ENCODE measurements at regions not wholly inside any gene's neighbourhood (a gene's known extent, or its start where the extent isn't known, plus 50 kb on each side); places are given as distances from the start of the nearest gene placed in this dataset.

- WGBS, 2 experiments (ENCODE audit: insufficient coverage in 2 of 2) = 100% methylated on average over 3 of the region's 5 CpGs; no CpG with 5 or more reads in 1 of the 2 experiments
- Histone ChIP-seq H3K4me1 (ENCODE audit: control insufficient read depth, insufficient read depth, low read length, poor library complexity, severe bottlenecking) (no peaks in the 10 kb centered on the region), H3K36me3 (ENCODE audit: control insufficient read depth, insufficient read depth, low read length) (no peaks in the 10 kb centered on the region), H3K9me3 (ENCODE audit: control insufficient read depth, low read length) (no peaks in the 10 kb centered on the region), H3K4me3 (ENCODE audit: extremely low read depth, insufficient read depth, low read length, poor library complexity, severe bottlenecking) (no peak overlapping the region), H3K27ac (ENCODE audit: low read depth, low read length, severe bottlenecking) (no peak overlapping the region)
Observed at GRCh38 chr15:94889153-94889552, 657.8 kb downstream of the MCTP2 start.

GRCh38 chr15:94893091-94893490, 661.7 kb downstream of the MCTP2 start:
- no peak overlapping the region for H3K4me3 ChIP-seq (ENCODE audit: extremely low read depth, insufficient read depth, low read length, poor library complexity, severe bottlenecking)
- H3K27ac ChIP-seq (ENCODE audit: low read depth, low read length, severe bottlenecking) = no peak overlapping the region
- H3K36me3 ChIP-seq (ENCODE audit: control insufficient read depth, insufficient read depth, low read length) = no peaks in the 10 kb centered on the region
- no peaks in the 10 kb centered on the region for H3K4me1 ChIP-seq (ENCODE audit: control insufficient read depth, insufficient read depth, low read length, poor library complexity, severe bottlenecking)
- H3K9me3 ChIP-seq (ENCODE audit: control insufficient read depth, low read length) = no peaks in the 10 kb centered on the region

- no peaks in the 10 kb centered on the region for H3K9me3 ChIP-seq (ENCODE audit: control insufficient read depth, low read length)
- no peaks in the 10 kb centered on the region for H3K4me1 ChIP-seq (ENCODE audit: control insufficient read depth, insufficient read depth, low read length, poor library complexity, severe bottlenecking)
- no peaks in the 10 kb centered on the region for H3K36me3 ChIP-seq (ENCODE audit: control insufficient read depth, insufficient read depth, low read length)
- no peak overlapping the region for H3K27ac ChIP-seq (ENCODE audit: low read depth, low read length, severe bottlenecking)
- H3K4me3 ChIP-seq (ENCODE audit: extremely low read depth, insufficient read depth, low read length, poor library complexity, severe bottlenecking) = no peak overlapping the region
- WGBS, 2 experiments (ENCODE audit: insufficient coverage in 2 of 2) = 74 to 100% methylated on average over 2 of the region's 3 CpGs
Observed at GRCh38 chr15:94894056-94894455, 662.7 kb downstream of the MCTP2 start.

GRCh38 chr15:94909510-94909909, 678.1 kb downstream of the MCTP2 start:
- H3K27ac ChIP-seq (ENCODE audit: low read depth, low read length, severe bottlenecking) = no peak overlapping the region
- no peak overlapping the region for H3K4me3 ChIP-seq (ENCODE audit: extremely low read depth, insufficient read depth, low read length, poor library complexity, severe bottlenecking)
- peaks cover 8% of the 10 kb centered on the region for H3K4me1 ChIP-seq (ENCODE audit: control insufficient read depth, insufficient read depth, low read length, poor library complexity, severe bottlenecking)
- H3K9me3 ChIP-seq (ENCODE audit: control insufficient read depth, low read length) = peaks cover 11% of the 10 kb centered on the region
- WGBS, 2 experiments (ENCODE audit: insufficient coverage in 2 of 2) = 100% methylated on average over 1 of the region's 1 CpG; no CpG with 5 or more reads in 1 of the 2 experiments
- H3K36me3 ChIP-seq (ENCODE audit: control insufficient read depth, insufficient read depth, low read length) = no peaks in the 10 kb centered on the region

GRCh38 chr15:94910166-94910565, 678.8 kb downstream of the MCTP2 start:
- no peak overlapping the region for H3K4me3 ChIP-seq (ENCODE audit: extremely low read depth, insufficient read depth, low read length, poor library complexity, severe bottlenecking)
- H3K27ac ChIP-seq (ENCODE audit: low read depth, low read length, severe bottlenecking) = no peak overlapping the region
- peaks cover 8% of the 10 kb centered on the region for H3K4me1 ChIP-seq (ENCODE audit: control insufficient read depth, insufficient read depth, low read length, poor library complexity, severe bottlenecking)
- H3K9me3 ChIP-seq (ENCODE audit: control insufficient read depth, low read length) = peaks cover 11% of the 10 kb centered on the region
- H3K36me3 ChIP-seq (ENCODE audit: control insufficient read depth, insufficient read depth, low read length) = no peaks in the 10 kb centered on the region

GRCh38 chr15:94912760-94913159, 681.4 kb downstream of the MCTP2 start:
- peaks cover 8% of the 10 kb centered on the region for H3K4me1 ChIP-seq (ENCODE audit: control insufficient read depth, insufficient read depth, low read length, poor library complexity, severe bottlenecking)
- no peak overlapping the region for H3K4me3 ChIP-seq (ENCODE audit: extremely low read depth, insufficient read depth, low read length, poor library complexity, severe bottlenecking)
- H3K9me3 ChIP-seq (ENCODE audit: control insufficient read depth, low read length) = peaks cover 11% of the 10 kb centered on the region
- no peak overlapping the region for H3K27ac ChIP-seq (ENCODE audit: low read depth, low read length, severe bottlenecking)
- H3K36me3 ChIP-seq (ENCODE audit: control insufficient read depth, insufficient read depth, low read length) = no peaks in the 10 kb centered on the region
- 100% methylated on average over 1 of the region's 3 CpGs for WGBS, 2 experiments (ENCODE audit: insufficient coverage in 2 of 2)

- no peaks in the 10 kb centered on the region for H3K36me3 ChIP-seq (ENCODE audit: control insufficient read depth, insufficient read depth, low read length)
- H3K4me3 ChIP-seq (ENCODE audit: extremely low read depth, insufficient read depth, low read length, poor library complexity, severe bottlenecking) = no peak overlapping the region
- no peak overlapping the region for H3K27ac ChIP-seq (ENCODE audit: low read depth, low read length, severe bottlenecking)
- WGBS, 2 experiments (ENCODE audit: insufficient coverage in 2 of 2) = 83 to 86% methylated on average over 2 to 3 of the region's 5 CpGs
- H3K9me3 ChIP-seq (ENCODE audit: control insufficient read depth, low read length) = no peaks in the 10 kb centered on the region
- H3K4me1 ChIP-seq (ENCODE audit: control insufficient read depth, insufficient read depth, low read length, poor library complexity, severe bottlenecking) = peaks cover 3% of the 10 kb centered on the region
Observed at GRCh38 chr15:94917068-94917467, 685.7 kb downstream of the MCTP2 start.

GRCh38 chr15:94921936-94922335, 690.6 kb downstream of the MCTP2 start:
- H3K4me1 ChIP-seq (ENCODE audit: control insufficient read depth, insufficient read depth, low read length, poor library complexity, severe bottlenecking) = no peaks in the 10 kb centered on the region
- no peak overlapping the region for H3K27ac ChIP-seq (ENCODE audit: low read depth, low read length, severe bottlenecking)
- no peaks in the 10 kb centered on the region for H3K9me3 ChIP-seq (ENCODE audit: control insufficient read depth, low read length)
- no peaks in the 10 kb centered on the region for H3K36me3 ChIP-seq (ENCODE audit: control insufficient read depth, insufficient read depth, low read length)
- no peak overlapping the region for H3K4me3 ChIP-seq (ENCODE audit: extremely low read depth, insufficient read depth, low read length, poor library complexity, severe bottlenecking)
- WGBS, 2 experiments (ENCODE audit: insufficient coverage in 2 of 2) = 89 to 93% methylated on average over 6 of the region's 6 CpGs

- Histone ChIP-seq H3K27ac (ENCODE audit: low read depth, low read length, severe bottlenecking) (no peak overlapping the region), H3K9me3 (ENCODE audit: control insufficient read depth, low read length) (no peaks in the 10 kb centered on the region), H3K4me1 (ENCODE audit: control insufficient read depth, insufficient read depth, low read length, poor library complexity, severe bottlenecking) (no peaks in the 10 kb centered on the region), H3K4me3 (ENCODE audit: extremely low read depth, insufficient read depth, low read length, poor library complexity, severe bottlenecking) (no peak overlapping the region), H3K36me3 (ENCODE audit: control insufficient read depth, insufficient read depth, low read length) (no peaks in the 10 kb centered on the region)
- 80 to 100% methylated on average over 1 to 2 of the region's 3 CpGs for WGBS, 2 experiments (ENCODE audit: insufficient coverage in 2 of 2)
Observed at GRCh38 chr15:94924057-94924456, 692.7 kb downstream of the MCTP2 start.

GRCh38 chr15:94924971-94925598, 693.7 kb downstream of the MCTP2 start:
- Histone ChIP-seq H3K9me3 (ENCODE audit: control insufficient read depth, low read length) (no peaks in the 10 kb centered on the region), H3K4me1 (ENCODE audit: control insufficient read depth, insufficient read depth, low read length, poor library complexity, severe bottlenecking) (no peaks in the 10 kb centered on the region), H3K27ac (ENCODE audit: low read depth, low read length, severe bottlenecking) (no peak overlapping the region), H3K4me3 (ENCODE audit: extremely low read depth, insufficient read depth, low read length, poor library complexity, severe bottlenecking) (no peak overlapping the region), H3K36me3 (ENCODE audit: control insufficient read depth, insufficient read depth, low read length) (no peaks in the 10 kb centered on the region)
- 87 to 92% methylated on average over 6 to 7 of the region's 9 CpGs for WGBS, 2 experiments (ENCODE audit: insufficient coverage in 2 of 2)

- no peak overlapping the region for H3K27ac ChIP-seq (ENCODE audit: low read depth, low read length, severe bottlenecking)
- no peak overlapping the region for H3K4me3 ChIP-seq (ENCODE audit: extremely low read depth, insufficient read depth, low read length, poor library complexity, severe bottlenecking)
- WGBS, 2 experiments (ENCODE audit: insufficient coverage in 2 of 2) = 93% methylated on average over 2 of the region's 3 CpGs; no CpG with 5 or more reads in 1 of the 2 experiments
- H3K9me3 ChIP-seq (ENCODE audit: control insufficient read depth, low read length) = no peaks in the 10 kb centered on the region
- H3K36me3 ChIP-seq (ENCODE audit: control insufficient read depth, insufficient read depth, low read length) = no peaks in the 10 kb centered on the region
- no peaks in the 10 kb centered on the region for H3K4me1 ChIP-seq (ENCODE audit: control insufficient read depth, insufficient read depth, low read length, poor library complexity, severe bottlenecking)
Observed at GRCh38 chr15:94925680-94926079, 694.3 kb downstream of the MCTP2 start.
